NK-92 (cell line): ENCODE measurements at regions not wholly inside any gene's neighbourhood (a gene's known extent, or its start where the extent isn't known, plus 50 kb on each side); places are given as distances from the start of the nearest gene placed in this dataset.

ENCODE experiments used
- DNase-seq: peaks from one replicate; lab custom pipeline; 2025; ENCODE audit not compliant: unreplicated experiment; lab: John Stamatoyannopoulos, UW

DNA sequence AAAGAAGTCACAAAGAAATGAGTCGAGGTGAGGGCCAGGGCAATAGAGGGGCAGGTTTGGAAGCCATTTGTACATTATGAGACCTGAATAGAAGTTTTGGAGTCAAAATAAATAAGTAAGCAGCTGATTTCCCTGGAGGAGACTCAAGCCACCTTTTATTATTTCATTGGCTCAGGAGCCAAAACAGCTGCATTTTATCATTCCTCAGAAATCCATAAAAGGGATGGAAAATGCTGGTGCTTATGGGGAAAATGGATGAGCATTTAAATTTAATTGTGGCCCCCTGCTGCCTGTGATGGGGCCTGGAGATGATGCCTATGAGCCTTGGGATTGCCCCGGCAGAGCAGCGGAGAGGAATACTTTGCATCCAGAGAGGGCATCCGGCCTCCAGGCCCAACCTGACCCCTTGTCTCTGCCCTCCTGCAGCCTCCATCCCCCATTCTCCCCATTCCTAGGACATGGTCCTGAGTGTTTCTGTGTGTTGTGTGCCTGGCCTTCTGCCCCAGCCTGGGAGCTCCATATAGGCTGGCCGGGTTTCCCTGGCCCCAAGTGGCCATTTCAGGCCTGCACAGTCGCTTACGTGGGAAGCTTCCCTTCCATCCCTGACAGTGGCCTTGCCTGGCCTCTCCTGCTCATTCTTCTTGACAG, 296.8 kb upstream of the ZMIZ1 start:
- no peak for DNase-seq

DNA sequence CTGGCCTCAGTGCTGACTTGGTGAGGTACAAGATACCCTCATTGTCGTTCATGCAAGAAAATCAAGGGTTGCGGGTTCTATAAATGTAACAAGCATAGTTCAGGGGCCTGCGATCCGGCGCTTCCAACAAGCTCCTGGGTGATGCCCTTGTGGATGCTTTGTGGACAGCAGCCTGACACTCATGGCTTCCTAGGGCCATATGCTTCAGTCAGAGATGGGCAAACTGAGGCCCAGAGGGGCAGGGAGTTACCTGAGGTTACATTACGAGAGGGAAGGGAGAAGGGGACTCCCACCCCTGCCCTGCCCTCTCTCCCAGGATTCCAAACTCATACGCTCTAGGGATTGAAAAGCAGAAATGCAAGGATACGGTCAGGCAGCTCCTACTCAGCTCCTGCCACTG, 296.3 kb upstream of the ZMIZ1 start:
- no peak for DNase-seq

DNA sequence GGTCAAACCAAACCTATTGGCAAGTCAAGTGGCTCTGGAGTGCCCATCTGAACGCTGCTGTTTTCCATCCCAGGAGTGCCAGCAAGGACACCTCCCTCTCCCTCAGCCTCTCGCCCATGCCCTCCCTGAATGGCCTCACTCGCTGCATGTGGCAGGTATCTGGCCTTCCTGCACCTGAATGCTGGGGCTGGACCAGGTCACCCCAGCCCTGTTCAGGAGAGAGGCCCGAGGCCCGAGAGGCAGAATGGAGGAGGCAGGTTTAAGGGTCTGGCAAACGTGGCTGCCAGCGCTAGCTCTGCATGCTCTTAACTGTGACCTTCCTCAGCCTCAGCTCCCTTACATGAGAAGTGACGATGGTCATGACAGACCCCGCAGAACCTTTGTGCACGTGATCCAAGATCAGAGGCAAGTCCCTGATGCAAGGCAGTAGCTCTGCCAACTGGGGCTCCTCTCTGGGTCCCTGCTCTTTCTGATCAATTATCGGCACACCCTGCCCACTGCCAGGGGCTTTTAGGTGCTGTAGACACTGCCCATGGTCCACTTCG, 295.7 kb upstream of the ZMIZ1 start:
- no peak for DNase-seq

DNA sequence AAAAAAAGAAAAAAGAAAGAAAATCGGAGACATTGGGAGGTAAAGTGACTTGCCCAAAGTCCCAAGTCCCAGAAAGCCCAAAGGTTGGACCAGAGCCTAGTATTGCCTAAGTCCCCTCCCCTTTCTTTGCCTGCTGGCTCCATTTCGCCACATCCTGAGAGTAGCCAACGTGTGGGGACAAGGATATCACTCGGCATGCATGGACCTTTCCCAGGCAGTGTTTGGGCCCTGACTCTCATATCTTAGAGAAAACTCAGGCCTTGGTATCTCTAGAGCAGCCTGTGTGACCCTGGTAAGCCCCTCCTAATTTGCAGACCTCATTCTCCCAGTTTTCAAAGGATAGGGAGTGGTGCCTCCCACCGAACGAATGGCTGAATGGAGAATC, 294.2 kb upstream of the ZMIZ1 start:
- DNase-seq, result no peak

DNA sequence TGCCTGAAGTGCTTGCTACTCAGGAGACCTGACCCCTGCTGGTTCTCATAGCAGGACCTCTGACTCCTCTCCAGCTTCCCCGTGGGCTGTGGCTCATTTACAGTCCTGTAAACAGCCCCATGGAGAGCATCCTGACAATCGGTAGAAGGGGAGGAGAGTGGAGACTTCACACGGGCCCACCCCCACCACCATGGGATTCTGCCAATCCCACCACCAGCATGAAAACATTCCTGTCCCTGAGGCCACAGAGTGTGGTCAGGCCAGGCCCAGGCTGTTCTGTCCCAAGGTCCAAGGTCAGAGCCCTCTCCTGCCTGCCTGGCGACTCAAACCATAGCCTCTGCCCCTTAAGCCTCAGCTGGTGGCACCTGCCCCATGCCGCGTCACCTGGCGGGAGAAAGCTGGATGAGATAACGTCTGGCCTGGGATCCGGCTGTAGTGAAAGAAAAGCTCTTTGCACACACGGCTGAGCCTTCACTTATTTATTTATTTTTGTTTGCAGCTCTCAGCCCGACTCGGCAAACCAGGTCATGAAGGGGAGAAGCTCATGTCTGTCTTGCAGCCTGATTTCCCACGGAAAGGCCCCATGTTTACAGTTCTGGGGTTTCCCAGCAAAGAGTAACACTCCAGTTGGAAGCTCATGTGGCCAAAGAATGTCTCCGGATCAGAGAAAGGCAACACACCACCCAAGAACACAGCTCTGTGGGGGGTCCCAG, 293.6 kb upstream of the ZMIZ1 start:
- no peak for DNase-seq

DNA sequence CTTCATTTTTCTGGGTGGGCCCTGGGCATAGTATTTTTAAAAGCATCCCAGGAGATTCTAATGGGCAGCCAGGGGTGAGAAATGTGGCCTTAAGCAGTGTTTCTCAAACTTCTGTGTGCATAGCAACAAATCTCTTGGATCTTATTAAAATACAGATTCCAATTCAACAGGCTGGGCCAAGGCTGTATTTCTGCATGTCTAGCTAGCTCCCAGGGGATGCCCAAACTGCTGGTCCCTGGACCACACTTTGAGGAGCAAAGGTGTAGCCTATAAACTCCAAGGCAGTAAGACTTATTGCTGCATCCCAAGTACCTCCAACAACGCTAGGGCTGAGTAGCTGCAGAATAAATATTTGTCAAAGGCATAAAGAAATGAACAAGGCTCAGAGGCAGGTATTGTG, 292.9 kb upstream of the ZMIZ1 start:
- DNase-seq, result no peak

DNA sequence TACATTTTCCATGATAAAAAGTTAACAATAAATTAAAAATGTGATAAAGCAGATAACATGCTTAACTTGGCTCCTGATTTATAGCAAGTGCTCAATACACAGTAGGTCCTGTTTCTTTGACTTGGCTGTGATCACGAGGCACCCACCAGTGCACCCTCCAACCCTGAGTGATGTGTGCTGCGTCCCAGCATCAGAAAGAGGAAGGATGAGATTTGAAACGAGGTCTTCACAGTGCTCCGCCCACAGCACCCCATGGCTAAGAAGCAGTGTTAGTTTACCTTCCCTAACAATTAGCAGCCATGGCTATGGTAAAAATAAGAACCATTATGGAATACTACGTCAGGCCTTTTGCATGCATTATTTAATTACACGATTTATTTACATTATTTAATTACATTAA, 292.0 kb upstream of the ZMIZ1 start:
- DNase-seq, result no peak

DNA sequence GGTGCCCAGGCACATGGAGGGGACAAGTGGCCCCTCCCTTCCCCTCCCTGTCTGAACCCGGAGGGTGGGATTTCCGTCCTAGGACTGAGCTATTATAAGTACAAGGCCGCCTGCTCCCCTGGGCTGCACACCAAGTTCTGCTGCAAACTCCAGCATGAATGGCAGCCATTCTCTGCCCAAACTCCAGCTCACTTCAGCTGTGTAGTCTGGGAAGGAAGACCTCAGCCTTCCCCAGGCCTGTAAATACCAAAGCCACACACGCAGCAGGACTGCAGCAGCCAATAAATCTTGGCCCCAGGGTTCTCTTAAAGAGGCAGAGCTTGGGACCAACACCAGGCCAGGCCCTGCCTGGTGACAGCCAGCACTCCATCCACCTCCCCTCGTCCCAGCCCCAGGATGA, 291.3 kb upstream of the ZMIZ1 start:
- DNase-seq, result no peak

DNA sequence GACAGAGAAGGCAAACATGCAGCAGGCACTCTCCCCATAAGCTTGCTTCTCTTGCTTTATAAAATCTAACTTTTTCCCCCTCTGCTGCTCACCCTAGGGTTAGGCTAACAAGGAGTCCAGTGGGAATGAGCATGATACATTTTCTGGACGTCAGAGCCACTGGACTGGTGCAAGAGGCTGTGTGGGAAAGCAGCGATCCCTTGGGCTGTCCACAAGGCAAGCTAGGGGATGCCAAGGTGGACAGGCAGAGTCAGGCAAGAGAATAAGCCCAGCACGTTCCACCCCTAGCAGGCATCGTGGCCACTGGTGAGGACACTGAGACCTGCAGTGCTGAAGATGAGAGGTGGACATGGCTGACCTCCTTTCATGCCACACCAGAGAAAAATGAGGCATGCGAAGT, 290.9 kb upstream of the ZMIZ1 start:
- no peak for DNase-seq

DNA sequence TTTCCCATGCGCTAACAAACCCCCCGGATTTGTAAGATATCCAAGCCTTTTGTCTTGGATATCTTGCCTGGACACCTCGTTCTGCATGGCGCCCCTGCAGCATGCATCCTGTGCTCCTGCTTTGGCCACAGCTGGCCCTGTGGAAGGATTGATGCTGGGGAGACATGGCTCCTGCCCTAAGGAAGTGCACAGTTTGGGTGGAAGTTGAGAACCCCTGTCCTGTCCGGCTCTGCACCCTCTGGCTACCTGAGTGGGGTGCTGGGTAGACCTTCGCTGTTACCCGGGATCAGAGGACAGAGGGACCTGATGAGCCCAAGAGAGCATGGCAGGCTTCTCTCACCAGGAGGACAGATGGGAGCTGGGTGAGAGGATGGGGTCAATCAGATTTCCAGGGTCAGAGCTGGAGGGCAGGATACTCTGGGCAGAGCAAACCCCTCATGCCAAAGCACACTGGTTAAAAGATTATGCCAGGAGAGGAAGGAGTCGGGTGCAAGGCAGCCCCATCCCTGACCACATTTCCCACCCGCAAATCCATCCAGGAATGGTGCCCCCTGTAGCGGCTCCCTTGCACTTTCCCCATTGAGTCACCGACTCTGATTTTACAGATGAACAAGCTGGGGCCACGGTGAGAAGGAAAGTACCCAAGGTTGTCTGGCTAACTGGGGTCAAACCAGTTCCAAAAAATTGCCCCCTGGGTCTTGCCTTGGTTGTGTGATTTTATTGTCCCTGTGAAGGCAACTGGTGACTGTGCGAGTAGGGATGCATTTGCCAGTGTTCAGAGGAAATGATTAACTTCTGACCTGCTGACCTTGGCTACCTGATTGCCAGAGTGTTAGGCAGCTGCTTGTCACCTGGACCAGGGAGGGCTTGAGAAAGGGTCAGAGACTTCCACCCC, 290.1 kb upstream of the ZMIZ1 start:
- DNase-seq, result no peak

DNA sequence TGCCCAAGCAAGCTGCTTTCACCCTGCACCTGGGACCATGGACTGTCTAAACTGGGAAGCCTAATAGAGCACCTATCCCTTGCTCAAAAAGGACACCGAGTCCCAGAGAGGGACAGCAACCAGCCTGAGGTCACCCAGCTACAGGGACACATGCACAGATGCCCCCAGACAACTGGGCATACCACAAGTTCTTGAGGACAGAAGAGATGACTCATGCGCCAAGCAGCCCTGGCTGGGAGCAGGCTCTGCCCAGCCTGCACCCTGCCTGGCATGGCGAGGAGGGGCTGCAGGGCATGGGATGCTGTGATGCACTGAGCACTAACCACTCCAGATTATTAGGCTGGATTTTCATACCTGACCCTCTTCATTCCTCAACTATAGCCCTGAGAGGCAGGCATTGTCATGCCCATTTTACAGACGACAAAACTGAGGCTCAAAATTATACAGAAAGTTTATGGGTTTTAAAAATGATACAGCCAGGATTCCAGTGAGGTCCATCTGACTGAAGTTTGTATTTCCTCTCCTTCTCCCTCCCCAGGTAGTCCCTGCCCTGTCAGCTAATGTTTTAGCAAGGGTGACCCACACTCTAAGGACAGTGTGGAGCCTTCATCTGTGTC, 289.3 kb upstream of the ZMIZ1 start:
- DNase-seq, result no peak

DNA sequence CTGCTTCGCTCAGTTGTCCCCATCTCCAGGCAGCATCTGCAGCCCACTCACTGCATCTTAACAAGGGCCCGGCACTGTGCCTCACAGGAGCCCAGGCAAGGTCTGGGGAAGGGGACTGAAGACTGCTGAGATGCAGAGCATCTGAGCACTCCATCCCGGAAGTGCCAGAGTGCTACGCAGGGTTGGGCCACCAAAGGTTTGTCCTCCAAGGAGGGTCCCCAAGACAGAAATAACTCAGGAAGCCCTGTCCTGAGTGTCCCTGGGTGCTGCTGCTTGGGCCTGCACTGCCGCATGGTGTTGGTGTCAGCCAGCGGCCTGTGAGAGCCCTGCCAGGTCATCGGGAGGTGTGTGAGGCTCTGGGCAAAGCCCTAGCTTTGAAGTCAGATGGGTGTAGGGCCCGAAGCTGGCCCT, 288.2 kb upstream of the ZMIZ1 start:
- DNase-seq, result no peak

DNA sequence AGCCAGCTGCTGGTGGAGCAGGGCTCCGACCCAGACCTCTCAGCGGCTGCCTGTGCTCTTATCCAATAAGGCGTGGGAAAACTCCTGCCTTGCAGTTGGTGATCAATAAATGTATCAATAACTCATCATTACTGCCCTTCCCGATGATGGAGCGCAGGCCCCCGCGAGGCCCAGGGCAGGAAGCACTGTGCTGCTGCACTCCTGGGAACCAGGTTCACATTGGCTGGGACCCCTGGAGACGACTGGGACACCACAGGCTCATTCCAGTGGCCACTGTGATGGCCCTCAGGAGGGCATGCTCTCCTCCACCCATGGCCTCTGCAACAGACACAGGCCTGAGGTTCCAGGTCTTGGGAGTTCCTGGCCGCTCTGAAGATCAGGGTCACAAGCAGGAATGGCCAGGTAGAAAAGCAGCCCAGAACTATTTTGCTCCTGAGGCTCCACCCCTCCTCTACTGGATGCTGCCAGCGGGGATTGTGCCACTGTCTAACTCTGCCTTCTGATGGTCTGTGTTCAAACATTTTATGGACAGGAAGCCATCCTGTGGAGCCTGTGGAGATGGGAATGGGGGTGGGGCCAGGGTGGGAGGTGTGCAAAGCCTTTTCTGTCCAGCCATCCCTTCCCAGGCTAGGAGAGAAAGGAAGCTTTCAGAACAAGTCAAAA, 287.4 kb upstream of the ZMIZ1 start:
- no peak for DNase-seq

DNA sequence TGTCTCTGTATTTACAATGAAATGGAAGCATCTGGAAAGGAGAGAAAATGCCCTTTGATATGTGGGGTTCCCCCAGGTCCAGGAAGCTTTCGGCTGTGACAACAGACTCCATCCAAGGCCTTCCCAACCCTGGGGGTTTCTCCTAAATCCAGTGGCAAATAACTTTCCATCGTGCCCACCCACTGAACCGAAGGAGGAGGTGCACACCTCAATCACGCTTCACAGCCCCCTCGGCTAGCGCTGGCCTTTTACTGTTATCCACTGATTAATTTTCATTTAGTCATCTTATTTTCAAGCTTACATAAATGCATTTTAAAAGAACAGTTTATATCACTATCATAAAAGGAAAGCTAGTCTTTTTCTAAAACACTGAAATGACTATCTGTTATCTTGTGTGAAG, 286.8 kb upstream of the ZMIZ1 start:
- no peak for DNase-seq

DNA sequence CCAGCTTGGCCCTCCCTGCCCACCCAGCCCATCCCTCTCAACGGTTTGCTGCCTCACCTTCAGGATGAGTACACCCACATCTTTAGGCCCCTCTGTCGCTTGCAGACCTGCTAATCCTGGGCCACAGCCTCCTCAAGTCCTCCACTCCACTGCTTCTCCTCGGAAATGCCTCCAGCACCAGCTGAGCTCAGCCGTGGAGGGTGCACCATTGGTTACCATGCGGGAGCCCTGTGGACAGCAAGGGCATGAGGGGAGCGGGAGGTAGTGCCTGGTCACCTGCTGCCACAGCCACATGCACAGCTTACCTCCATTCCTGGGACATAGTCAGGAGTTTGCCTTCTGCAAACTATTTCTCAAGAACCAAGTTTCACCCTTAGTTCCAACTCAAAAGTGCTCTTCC, 286.3 kb upstream of the ZMIZ1 start:
- DNase-seq, result no peak

DNA sequence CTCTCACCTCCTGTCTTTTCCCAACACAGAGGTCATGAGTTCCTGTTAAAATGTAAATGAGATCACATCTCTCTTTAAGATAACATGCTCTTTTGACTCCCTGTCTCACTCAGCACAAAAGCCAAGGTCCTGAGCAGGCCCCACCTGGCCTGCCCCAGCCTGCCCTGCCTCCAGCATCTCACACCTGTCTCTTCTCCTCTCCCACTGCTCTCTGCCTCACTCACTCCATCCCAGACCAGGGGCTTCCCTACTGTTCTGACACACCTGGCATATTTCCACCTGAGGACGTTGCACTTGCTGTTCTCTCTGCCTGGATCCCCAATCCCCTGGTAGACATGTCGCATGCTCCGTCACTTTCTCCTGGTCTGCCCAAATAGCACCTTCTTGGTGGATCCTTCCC, 285.0 kb upstream of the ZMIZ1 start:
- DNase-seq, result no peak

DNA sequence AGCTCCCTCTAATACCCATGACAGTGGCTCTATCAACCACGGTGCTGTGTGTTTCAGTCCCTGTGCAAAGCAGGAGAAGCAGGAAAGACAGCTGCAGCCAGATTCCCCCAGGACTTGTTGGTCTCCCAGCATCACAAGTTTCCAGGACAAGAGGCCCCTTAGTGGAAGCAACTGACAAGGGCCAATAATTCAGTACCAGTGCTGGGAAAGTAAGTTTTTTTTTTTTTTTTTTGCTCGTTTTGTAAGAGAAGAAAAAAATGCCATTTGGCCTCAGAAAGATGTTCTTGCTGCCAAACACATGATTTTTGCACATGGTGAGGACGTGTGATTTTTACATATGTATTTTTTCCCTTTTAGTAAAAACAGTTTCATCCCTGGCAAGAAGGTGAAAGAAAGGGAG, 284.2 kb upstream of the ZMIZ1 start:
- DNase-seq, result no peak

DNA sequence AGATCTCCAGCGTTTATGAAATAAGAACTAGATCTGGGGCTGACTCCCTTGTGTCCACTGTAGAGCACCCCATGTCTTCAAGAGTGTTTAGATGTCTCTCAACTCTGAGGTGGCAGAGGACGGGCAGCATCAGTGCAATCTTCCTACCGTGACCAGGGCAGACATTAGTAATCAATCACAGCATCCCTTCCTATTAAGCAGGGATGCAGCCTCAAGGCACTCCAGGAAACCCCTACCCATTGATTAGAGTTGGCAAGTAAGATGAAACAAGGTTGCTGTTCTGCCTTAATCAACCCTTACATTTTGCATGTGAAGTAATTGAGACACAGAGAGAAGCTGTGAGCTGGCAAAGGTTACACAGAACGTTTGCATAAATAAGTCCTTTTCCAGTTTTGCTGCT, 283.7 kb upstream of the ZMIZ1 start:
- no peak for DNase-seq

DNA sequence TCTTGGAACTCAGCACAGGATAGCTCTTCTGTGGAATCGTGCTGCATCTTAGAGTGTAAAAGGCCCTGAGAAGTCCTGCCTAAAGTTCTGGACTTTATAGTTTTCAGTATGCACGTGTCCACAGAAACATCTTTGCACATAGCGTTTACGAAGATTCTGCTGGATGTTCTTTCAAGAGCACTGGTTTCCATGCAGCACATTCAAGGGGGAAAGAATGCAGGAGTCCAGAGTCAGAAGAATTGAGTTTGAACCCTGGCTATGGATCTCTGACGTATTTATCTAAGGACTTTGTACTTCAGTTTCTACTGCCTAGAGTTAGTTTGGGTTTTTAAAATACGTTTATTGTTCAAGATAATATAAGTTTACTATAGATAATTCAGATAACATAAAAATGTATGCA, 282.8 kb upstream of the ZMIZ1 start:
- DNase-seq, result no peak

DNA sequence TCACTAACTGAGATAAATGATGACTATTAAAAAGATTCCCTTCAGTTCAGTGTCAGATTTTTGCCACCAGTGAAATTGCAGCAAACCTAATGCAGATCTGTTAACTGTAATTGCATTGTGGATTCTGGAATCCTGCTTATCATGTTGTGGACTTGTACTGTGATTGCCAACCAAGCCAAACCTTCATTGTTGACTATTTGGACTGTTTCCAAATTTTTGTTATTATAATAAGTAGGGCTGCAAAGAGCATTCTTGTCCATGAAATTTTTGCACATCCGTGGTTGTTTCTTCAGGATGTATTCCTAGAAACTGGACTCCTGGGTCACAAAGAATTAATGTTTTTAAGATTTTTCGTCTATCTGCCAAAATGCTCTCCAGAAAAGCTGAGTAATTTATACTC, 281.6 kb upstream of the ZMIZ1 start:
- no peak for DNase-seq
